ENCODE measurements at regions not wholly inside any gene's neighbourhood (a gene's known extent, or its start where the extent isn't known, plus 50 kb on each side); places are given as distances from the start of the nearest gene placed in this dataset.

GRCh38 chr6:115443825-115444478, 616.7 kb downstream of the FRK start:
- no peak for ATAC-seq
- RAD21 ChIA-PET (ENCODE audit: low non-redundant PET in 1 of 2, low total read pairs in 2 of 2, uncharacterized antibody in 2 of 2, unreplicated experiment in 2 of 2): no interaction called here

More at GRCh38 chr6:115443825-115444478, 616.7 kb downstream of the FRK start:
- ChIA-PET CTCF (no interaction called here), POLR2A (no interaction called here)
- no peak for DNase-seq (ENCODE audit: low read depth, low spot score)
- Histone ChIP-seq H3K9me2 (ENCODE audit: insufficient read depth) (no peaks in the 10 kb centered on the region), H3K4me3 (replicated peaks in 1 of 2; ENCODE audit: low read depth in 1 of 2, low read length in 2 of 2) (no peak overlapping the region), H3K4me2 (ENCODE audit: low read length) (no peak overlapping the region), H3K79me2 (ENCODE audit: insufficient read depth, low read length) (no peaks in the 10 kb centered on the region), H3K4me1 (ENCODE audit: control insufficient read depth in 1 of 2, insufficient read depth in 2 of 2, low read length in 2 of 2) (no peaks in the 10 kb centered on the region), H3K9me3 (ENCODE audit: control insufficient read depth in 1 of 2, insufficient read depth in 1 of 2, low read depth in 1 of 2, low read length in 2 of 2) (no peaks in the 10 kb centered on the region), H2AFZ (ENCODE audit: low read depth, low read length, poor library complexity, severe bottlenecking) (no peak overlapping the region), H3K36me3 (ENCODE audit: control insufficient read depth in 1 of 2, insufficient read depth in 2 of 2, low read length in 2 of 2) (no peaks in the 10 kb centered on the region), H3K27ac (ENCODE audit: low read depth, low read length) (no peak overlapping the region), H3K9ac (ENCODE audit: low read length) (no peak overlapping the region), H4K20me1 (ENCODE audit: insufficient read depth) (no peaks in the 10 kb centered on the region), H3K27me3 (ENCODE audit: insufficient read depth, low read length) (0 out of 2 replicates have a peak, but pooled peaks cover 4% of the 10 kb centered on the region)
- BruUV-seq (replicated peaks): no TSS peak
- intact Hi-C loops (cut with micrococcal nuclease): no loop called here
- no peak for TF ChIP-seq EGR1 (IDR thresholded peaks at IDR 0.05; ENCODE audit: low read depth)
- no peak for TF ChIP-seq ELF1 (IDR thresholded peaks at IDR 0.05; ENCODE audit: borderline replicate concordance, low read depth)
- TF ChIP-seq MAX (IDR thresholded peaks at IDR 0.05): no peak
- no peak for TF ChIP-seq CEBPB (IDR thresholded peaks at IDR 0.05; ENCODE audit: low read depth)
- TF ChIP-seq SIN3A (IDR thresholded peaks at IDR 0.05; ENCODE audit: low read depth): no peak
- TF ChIP-seq POLR2A (IDR thresholded peaks at IDR 0.05; ENCODE audit: borderline replicate concordance, extremely low read depth, insufficient read depth, insufficient read length): no peak
- TF ChIP-seq ATF3 (IDR thresholded peaks at IDR 0.05): no peak
- no peak for TF ChIP-seq SP1 (IDR thresholded peaks at IDR 0.05; ENCODE audit: low read depth)
- TF ChIP-seq CBX3 (IDR thresholded peaks at IDR 0.05; ENCODE audit: low read depth): no peak
- TF ChIP-seq REST (IDR thresholded peaks at IDR 0.05; ENCODE audit: low read depth): no peak
- TF ChIP-seq ZFX (IDR thresholded peaks at IDR 0.05): no peak
- TF ChIP-seq TCF7L2 (IDR thresholded peaks at IDR 0.05; ENCODE audit: borderline replicate concordance, extremely low read depth, insufficient read depth, insufficient read length): no peak
- no peak for TF ChIP-seq JUND (IDR thresholded peaks at IDR 0.05)
- TF ChIP-seq CTCF (IDR thresholded peaks at IDR 0.05 in 2 of 3, conservative IDR thresholded peaks at IDR 0.05 in 1 of 3; ENCODE audit: borderline replicate concordance in 1 of 3, insufficient read depth in 1 of 3, low read depth in 2 of 3, low read length in 2 of 3): no peak
- TF ChIP-seq ZBTB33 (IDR thresholded peaks at IDR 0.05; ENCODE audit: extremely low read depth, insufficient replicate concordance, low read length): no peak
- TF ChIP-seq YY1 (IDR thresholded peaks at IDR 0.05; ENCODE audit: extremely low read depth, insufficient replicate concordance, low read depth, low read length): no peak
- TF ChIP-seq RAD21 (IDR thresholded peaks at IDR 0.05; ENCODE audit: low read depth): no peak
